SU-DHL-6 (cell line): ENCODE measurements at regions not wholly inside any gene's neighbourhood (a gene's known extent, or its start where the extent isn't known, plus 50 kb on each side); places are given as distances from the start of the nearest gene placed in this dataset.
"Not testable (repeated sequence)": the region's sequence is repeated elsewhere in the genome, so short reads cannot be mapped to it uniquely, and the experiment has no call there.

Experiments
- EZH2phosphoT487 ChIP-seq: fragments of 200-600 bp; sonication (generic), shearing (Covaris generic); conservative IDR thresholded peaks from 2 replicates; pipeline ENCODE4 v1.6.1; 2018; ENCODE audit warnings: mild to moderate bottlenecking, antibody characterized with exemption, low read length, moderate library complexity, mixed read lengths
- TF ChIP-seq, protein P1 (sequence below): fragments of 200-600 bp; sonication (generic); IDR thresholded peaks from one replicate; pipeline ENCODE4 v1.5.1; 2017; ENCODE audit warnings: antibody characterized with exemption, mild to moderate bottlenecking, low read length, moderate library complexity; ENCODE audit not compliant: insufficient read depth, poor library complexity, severe bottlenecking

DNA sequence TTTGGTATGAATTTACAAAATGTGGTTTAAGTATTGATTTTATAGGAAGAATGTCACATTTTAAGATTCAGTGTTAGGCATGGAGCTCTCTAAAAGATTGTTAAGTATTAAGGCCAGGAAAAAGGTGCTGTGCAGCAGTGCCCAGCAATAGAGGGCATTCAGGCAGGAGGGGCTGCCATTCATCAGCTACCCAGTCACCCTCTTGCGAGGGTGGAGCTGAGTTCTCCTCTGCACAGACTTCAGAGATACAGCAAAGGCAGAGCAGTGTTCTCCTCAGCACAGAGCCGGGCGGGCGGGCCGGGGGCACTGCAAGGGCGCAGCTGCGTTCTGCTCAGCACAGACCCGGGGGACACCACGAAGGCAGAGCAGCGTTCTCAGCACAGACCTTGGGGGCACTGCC lies 474.0 kb downstream of the SPATA31A6 start:
- TF ChIP-seq EZH2phosphoT487: not testable (repeated sequence)
- TF ChIP-seq, protein P1, sequence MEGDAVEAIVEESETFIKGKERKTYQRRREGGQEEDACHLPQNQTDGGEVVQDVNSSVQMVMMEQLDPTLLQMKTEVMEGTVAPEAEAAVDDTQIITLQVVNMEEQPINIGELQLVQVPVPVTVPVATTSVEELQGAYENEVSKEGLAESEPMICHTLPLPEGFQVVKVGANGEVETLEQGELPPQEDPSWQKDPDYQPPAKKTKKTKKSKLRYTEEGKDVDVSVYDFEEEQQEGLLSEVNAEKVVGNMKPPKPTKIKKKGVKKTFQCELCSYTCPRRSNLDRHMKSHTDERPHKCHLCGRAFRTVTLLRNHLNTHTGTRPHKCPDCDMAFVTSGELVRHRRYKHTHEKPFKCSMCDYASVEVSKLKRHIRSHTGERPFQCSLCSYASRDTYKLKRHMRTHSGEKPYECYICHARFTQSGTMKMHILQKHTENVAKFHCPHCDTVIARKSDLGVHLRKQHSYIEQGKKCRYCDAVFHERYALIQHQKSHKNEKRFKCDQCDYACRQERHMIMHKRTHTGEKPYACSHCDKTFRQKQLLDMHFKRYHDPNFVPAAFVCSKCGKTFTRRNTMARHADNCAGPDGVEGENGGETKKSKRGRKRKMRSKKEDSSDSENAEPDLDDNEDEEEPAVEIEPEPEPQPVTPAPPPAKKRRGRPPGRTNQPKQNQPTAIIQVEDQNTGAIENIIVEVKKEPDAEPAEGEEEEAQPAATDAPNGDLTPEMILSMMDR: not testable (repeated sequence)
